ENCODE measurements at regions not wholly inside any gene's neighbourhood (a gene's known extent, or its start where the extent isn't known, plus 50 kb on each side); places are given as distances from the start of the nearest gene placed in this dataset.
"Not testable (repeated sequence)": the region's sequence is repeated elsewhere in the genome, so short reads cannot be mapped to it uniquely, and the experiment has no call there.

- Mint-ChIP-seq H3K4me3 (no peak overlapping the region), H3K36me3 (no peaks in the 10 kb centered on the region), H3K9me3 (peaks cover 1 to 3% (median 2%) of the 10 kb centered on the region in 3 donors), H3K27ac (no peak overlapping the region), H3K4me1 (no peaks in the 10 kb centered on the region), H3K27me3 (no peaks in the 10 kb centered on the region)
Measured at GRCh38 chr5:52255308-52255707, 532.4 kb upstream of the ITGA1 start.

GRCh38 chr5:52262844-52263243 is 524.9 kb upstream of the ITGA1 start:
- peaks cover 0 to 9% (median 1%) of the 10 kb centered on the region in 3 donors for H3K9me3 Mint-ChIP-seq
- no peaks in the 10 kb centered on the region for H3K36me3 Mint-ChIP-seq
- no peak overlapping the region for H3K4me3 Mint-ChIP-seq
- H3K27ac Mint-ChIP-seq, result no peak overlapping the region
- H3K4me1 Mint-ChIP-seq, result no peaks in the 10 kb centered on the region
- H3K27me3 Mint-ChIP-seq, result no peaks in the 10 kb centered on the region

- Mint-ChIP-seq H3K27ac (no peak overlapping the region), H3K9me3 (peaks cover 0 to 3% (median under 1%) of the 10 kb centered on the region in 3 donors), H3K4me1 (no peaks in the 10 kb centered on the region), H3K36me3 (no peaks in the 10 kb centered on the region), H3K4me3 (no peak overlapping the region), H3K27me3 (no peaks in the 10 kb centered on the region)
Measured at GRCh38 chr5:52269401-52269800, 518.3 kb upstream of the ITGA1 start.

GRCh38 chr5:52269859-52270258 is 517.9 kb upstream of the ITGA1 start:
- Mint-ChIP-seq H3K27me3 (no peaks in the 10 kb centered on the region), H3K27ac (no peak overlapping the region), H3K36me3 (no peaks in the 10 kb centered on the region), H3K4me3 (no peak overlapping the region), H3K4me1 (no peaks in the 10 kb centered on the region), H3K9me3 (peaks cover 0 to 5% (median 3%) of the 10 kb centered on the region in 3 donors)

GRCh38 chr5:52275639-52276038 is 512.1 kb upstream of the ITGA1 start:
- H3K36me3 Mint-ChIP-seq, result no peaks in the 10 kb centered on the region
- no peaks in the 10 kb centered on the region for H3K4me1 Mint-ChIP-seq
- H3K27me3 Mint-ChIP-seq, result no peaks in the 10 kb centered on the region
- H3K27ac Mint-ChIP-seq, result no peak overlapping the region
- peaks cover 0 to 8% (median 6%) of the 10 kb centered on the region in 3 donors for H3K9me3 Mint-ChIP-seq
- no peak overlapping the region for H3K4me3 Mint-ChIP-seq

GRCh38 chr5:52277101-52277500 is 510.6 kb upstream of the ITGA1 start:
- Mint-ChIP-seq H3K27me3 (no peaks in the 10 kb centered on the region), H3K4me1 (no peaks in the 10 kb centered on the region), H3K9me3 (peaks cover 3 to 8% (median 3%) of the 10 kb centered on the region in 3 donors)

GRCh38 chr5:52282647-52283046 is 505.1 kb upstream of the ITGA1 start:
- Mint-ChIP-seq H3K27ac (no peak overlapping the region), H3K36me3 (no peaks in the 10 kb centered on the region), H3K4me1 (no peaks in the 10 kb centered on the region), H3K27me3 (no peaks in the 10 kb centered on the region), H3K4me3 (no peak overlapping the region), H3K9me3 (peaks cover 3 to 6% (median 6%) of the 10 kb centered on the region in 3 donors)

More at GRCh38 chr5:52277101-52277500, 510.6 kb upstream of the ITGA1 start:
- Mint-ChIP-seq H3K36me3 (no peaks in the 10 kb centered on the region), H3K27ac (no peak overlapping the region), H3K4me3 (no peak overlapping the region)

GRCh38 chr5:52283221-52283620 is 504.5 kb upstream of the ITGA1 start:
- Mint-ChIP-seq H3K9me3 (peaks cover 3 to 6% (median 6%) of the 10 kb centered on the region in 3 donors), H3K27me3 (no peaks in the 10 kb centered on the region), H3K27ac (no peak overlapping the region), H3K4me1 (no peaks in the 10 kb centered on the region), H3K36me3 (no peaks in the 10 kb centered on the region), H3K4me3 (no peak overlapping the region)

GRCh38 chr5:52300703-52301372 is 486.9 kb upstream of the ITGA1 start:
- Mint-ChIP-seq H3K27ac (no peak overlapping the region), H3K27me3 (no peaks in the 10 kb centered on the region), H3K9me3 (peaks cover 5 to 27% (median 6%) of the 10 kb centered on the region in 3 donors), H3K4me3 (no peak overlapping the region), H3K4me1 (no peaks in the 10 kb centered on the region), H3K36me3 (no peaks in the 10 kb centered on the region)

- H3K27me3 Mint-ChIP-seq, H3K36me3 Mint-ChIP-seq, H3K4me1 Mint-ChIP-seq, H3K27ac Mint-ChIP-seq, H3K4me3 Mint-ChIP-seq: not testable (repeated sequence)
- peaks cover 10 to 35% (median 12%) of the 10 kb centered on the region in 3 donors for H3K9me3 Mint-ChIP-seq
Measured at GRCh38 chr5:52304816-52305215, 482.9 kb upstream of the ITGA1 start.

GRCh38 chr5:52328220-52328806 is 459.4 kb upstream of the ITGA1 start:
- H3K4me3 Mint-ChIP-seq, result no peak overlapping the region
- no peaks in the 10 kb centered on the region for H3K4me1 Mint-ChIP-seq
- peaks cover 0 to 7% (median 3%) of the 10 kb centered on the region in 3 donors for H3K9me3 Mint-ChIP-seq
- H3K36me3 Mint-ChIP-seq, result peaks cover 1% of the 10 kb centered on the region
- no peak overlapping the region for H3K27ac Mint-ChIP-seq
- no peaks in the 10 kb centered on the region for H3K27me3 Mint-ChIP-seq

- peaks cover 1% of the 10 kb centered on the region for H3K36me3 Mint-ChIP-seq
Measured at GRCh38 chr5:52331725-52332124, 456.0 kb upstream of the ITGA1 start.

GRCh38 chr5:52334367-52334766 is 453.3 kb upstream of the ITGA1 start:
- Mint-ChIP-seq H3K27ac (no peak overlapping the region), H3K9me3 (peaks cover 0 to 4% (median 3%) of the 10 kb centered on the region in 3 donors), H3K4me3 (no peak overlapping the region), H3K27me3 (no peaks in the 10 kb centered on the region), H3K4me1 (no peaks in the 10 kb centered on the region), H3K36me3 (peaks cover 3% of the 10 kb centered on the region)

More at GRCh38 chr5:52331725-52332124, 456.0 kb upstream of the ITGA1 start:
- peaks cover 0 to 4% (median 3%) of the 10 kb centered on the region in 3 donors for H3K9me3 Mint-ChIP-seq
- no peaks in the 10 kb centered on the region for H3K27me3 Mint-ChIP-seq
- H3K27ac Mint-ChIP-seq, result no peak overlapping the region
- no peaks in the 10 kb centered on the region for H3K4me1 Mint-ChIP-seq
- H3K4me3 Mint-ChIP-seq, result no peak overlapping the region

GRCh38 chr5:52339285-52339684 is 448.4 kb upstream of the ITGA1 start:
- no peak overlapping the region for H3K27ac Mint-ChIP-seq
- peaks cover 1% of the 10 kb centered on the region for H3K36me3 Mint-ChIP-seq
- H3K4me3 Mint-ChIP-seq, result no peak overlapping the region
- H3K9me3 Mint-ChIP-seq, result peaks cover 0 to 2% (median 0%) of the 10 kb centered on the region in 3 donors
- no peaks in the 10 kb centered on the region for H3K27me3 Mint-ChIP-seq
- H3K4me1 Mint-ChIP-seq, result no peaks in the 10 kb centered on the region

GRCh38 chr5:52342361-52342760 is 445.4 kb upstream of the ITGA1 start:
- Mint-ChIP-seq H3K9me3 (peaks cover 0 to 2% (median 0%) of the 10 kb centered on the region in 3 donors), H3K36me3 (no peaks in the 10 kb centered on the region), H3K27ac (no peak overlapping the region), H3K4me3 (no peak overlapping the region), H3K27me3 (no peaks in the 10 kb centered on the region), H3K4me1 (no peaks in the 10 kb centered on the region)

Data from IgD-negative memory B cell (primary cell).